VCaP (cell line): ENCODE measurements at regions not wholly inside any gene's neighbourhood (a gene's known extent, or its start where the extent isn't known, plus 50 kb on each side); places are given as distances from the start of the nearest gene placed in this dataset.

Experiments used
- H3K27ac ChIP-seq: fragments of 450-650 bp; 2 replicates; pipeline ENCODE4 v1.5.1; 2017
- CTCF ChIP-seq: fragments of 450-650 bp; conservative IDR thresholded peaks from 2 replicates; pipeline ENCODE4 v1.5.1; 2017; ENCODE audit warnings: mild to moderate bottlenecking, moderate library complexity

GRCh38 chr4:177119021-177119471, 190.6 kb upstream of the NEIL3 start:
- H3K27ac ChIP-seq, result no peak overlapping the region

GRCh38 chr4:177119691-177120090, 190.0 kb upstream of the NEIL3 start:
- TF ChIP-seq CTCF, result no peak
- no peak overlapping the region for H3K27ac ChIP-seq

More at GRCh38 chr4:177119021-177119471, 190.6 kb upstream of the NEIL3 start:
- no peak for TF ChIP-seq CTCF

GRCh38 chr4:177123811-177124210, 185.9 kb upstream of the NEIL3 start:
- no peak overlapping the region for H3K27ac ChIP-seq
- no peak for TF ChIP-seq CTCF

- TF ChIP-seq CTCF, result no peak
- H3K27ac ChIP-seq, result no peak overlapping the region
Observed at GRCh38 chr4:177124349-177125064, 185.2 kb upstream of the NEIL3 start.

GRCh38 chr4:177125656-177126055, 184.0 kb upstream of the NEIL3 start:
- no peak overlapping the region for H3K27ac ChIP-seq
- no peak for TF ChIP-seq CTCF

- H3K27ac ChIP-seq, result no peak overlapping the region
Observed at GRCh38 chr4:177127658-177128057, 182.0 kb upstream of the NEIL3 start.

GRCh38 chr4:177128306-177128705, 181.4 kb upstream of the NEIL3 start:
- no peak for TF ChIP-seq CTCF
- H3K27ac ChIP-seq, result no peak overlapping the region

More at GRCh38 chr4:177127658-177128057, 182.0 kb upstream of the NEIL3 start:
- TF ChIP-seq CTCF, result no peak
